Heart right ventricle (tissue), 16 donors: ENCODE measurements at regions not wholly inside any gene's neighbourhood (a gene's known extent, or its start where the extent isn't known, plus 50 kb on each side); places are given as distances from the start of the nearest gene placed in this dataset.

Experiments used
- ATAC-seq, 8 donors: fragments of 200-7000 bp; cut with Tn5 transposase; one replicate each; pipeline ENCODE4 v1.9.1; 2020; ENCODE audit warnings: mild to moderate bottlenecking in 8 of 8, moderate library complexity in 8 of 8, moderate number of reproducible peaks in 1 of 8
- DNase-seq, 2 donors: peaks; one replicate each; pipeline ENCODE4 v3.0.0-alpha.2; 2020
- H3K27ac ChIP-seq, 10 donors: fragments of 200-600 bp; sonication (generic) in 2 of 10; one replicate each; pipeline versions ENCODE4 v1.5.0 to v1.8.0; 2020 to 2022; ENCODE audit warnings: mild to moderate bottlenecking in 3 of 10
- H3K27me3 ChIP-seq, 7 donors: fragments of 200-600 bp; one replicate each; pipeline ENCODE4 v1.8.0; 2021 to 2022; ENCODE audit warnings: mild to moderate bottlenecking in 2 of 7
- H3K36me3 ChIP-seq, 9 donors: fragments of 200-600 bp; sonication (generic) in 1 of 9; one replicate each; pipeline versions ENCODE4 v1.5.0 to v1.8.0; 2020 to 2022; ENCODE audit warnings: mild to moderate bottlenecking in 2 of 9
- H3K4me1 ChIP-seq, 9 donors: fragments of 200-600 bp; sonication (generic) in 1 of 9; one replicate each; pipeline versions ENCODE4 v1.5.0 to v1.8.0; 2020 to 2022; ENCODE audit warnings: mild to moderate bottlenecking in 4 of 9
- H3K4me3 ChIP-seq, 10 donors: fragments of 200-600 bp; sonication (generic) in 2 of 10; one replicate each; pipeline versions ENCODE4 v1.5.0 to v1.8.0; 2020 to 2022; ENCODE audit warnings: mild to moderate bottlenecking in 7 of 10, moderate library complexity in 2 of 10
- H3K9me3 ChIP-seq, 11 donors: fragments of 200-600 bp in 10 of 11; sonication (generic) in 2 of 11; one replicate each; pipeline versions ENCODE4 v1.5.0 to v1.8.0; 2013 to 2022; ENCODE audit warnings: mild to moderate bottlenecking in 2 of 11, control low read depth in 1 of 11, moderate library complexity in 1 of 11
- CTCF ChIP-seq, 9 donors: fragments of 200-600 bp; sonication (generic) in 2 of 9; IDR thresholded peaks; one replicate each; pipeline versions ENCODE4 v1.5.0 to v1.8.0; 2021 to 2022; ENCODE audit warnings: antibody characterized with exemption in 9 of 9, mild to moderate bottlenecking in 5 of 9, moderate library complexity in 1 of 9
- WGBS, 2 donors: extraction: QIAGEN DNeasy Blood & Tissue Kit; methylation state at CpG; one replicate each; pipeline ENCODE4 v1.1.7; 2013; ENCODE audit warnings: inconsistent platforms in 1 of 2; 5-methylcytosine and 5-hydroxymethylcytosine counted together
- intact Hi-C, 10 donors: fragments of 100-400 bp; cut with DNase I; formaldehyde crosslinking; loops; one replicate each; pipeline versions ENCODE4 v1.11.1 to v1.14.2; 2022
- donor health status: Arrhythmogenic right ventricular cardiomyopathy.
- donor health status: ischemic (EF 13 %, LVEDD 7.1; RV severe dilation, severe dysfunction).
- donor health status: healthy with polysubstance abuse.
- donor health status: DM: no; HTN: yes; CAD: no.
- donor health status: DM: no; HTN: no; CAD: no.
- donor health status: ischemic (EF 25% LVEDD 6.9; RV normal size, moderate dysfunction).
- donor health status: ischemic (EF 25% LVEDD 5.7; RV mildly dilated, moderate dysfunction).
- donor health status: healthy.
- donor health status: DM: yes; HTN: yes; CAD: no.
- donor health status: Ischemic cardiomyopathy.
- donor health status: ischemic (EF 35%, LVEDD 5.7; RV mildly dilated, moderate dysfunction).
- donor health status: nonischemic (EF 11% LVEDD 7.7; RV severe dilation, severe dysfunction).
- donor health status: DM: yes; HTN: yes; CAD: no.
- donor health status: PGD.
- donor health status: ischemic (EF 29% LVEDD 5.4; RV normal size, mild dysfunction).
- donor health status: nonischemic (EF 23%, LVEDD 6.1; RV moderate dilation, normal function).

GRCh38 chr18:34159691-34160185, 65.0 kb downstream of the NOL4 start:
- Histone ChIP-seq H3K9me3 (peaks cover 0 to 7% (median 0%) of the 10 kb centered on the region in 11 donors), H3K4me3 (peak overlapping the region in 4 of 10 donors; percentile 31 to 38 (median 33)), H3K36me3 (no peaks in the 10 kb centered on the region), H3K27ac (no peak overlapping the region), H3K4me1 (peaks cover 0 to 10% (median 3%) of the 10 kb centered on the region in 9 donors), H3K27me3 (peaks cover 0 to 51% (median 32%) of the 10 kb centered on the region in 7 donors)
- no peak for TF ChIP-seq CTCF (IDR thresholded peaks at IDR 0.05)
- WGBS, 2 donors = 54 to 57% methylated on average over 14 of the region's 14 CpGs
- intact Hi-C loops = no loop called here
- no peak for DNase-seq
- no peak for ATAC-seq

GRCh38 chr18:34158881-34159690, 65.6 kb downstream of the NOL4 start:
- H3K4me1 ChIP-seq = peaks cover 0 to 10% (median 3%) of the 10 kb centered on the region in 9 donors
- peaks cover 0 to 6% (median 0%) of the 10 kb centered on the region in 11 donors for H3K9me3 ChIP-seq
- WGBS, 2 donors = 2% methylated on average over 47 to 54 of the region's 54 CpGs
- TF ChIP-seq CTCF (IDR thresholded peaks at IDR 0.05) = peak in 4 of 9 donors; percentile 22 to 30 (median 28)
- peak in 7 of 8 donors; percentile 25 to 47 (median 38) for ATAC-seq
- DNase-seq = peak; percentile 3 to 9
- H3K36me3 ChIP-seq = no peaks in the 10 kb centered on the region
- intact Hi-C loops = no loop called here
- H3K4me3 ChIP-seq = peak overlapping the region in 8 of 10 donors; percentile 15 to 45 (median 31)
- H3K27me3 ChIP-seq = peaks cover 0 to 51% (median 32%) of the 10 kb centered on the region in 7 donors
- no peak overlapping the region for H3K27ac ChIP-seq

GRCh38 chr18:34153711-34154110, 71.0 kb downstream of the NOL4 start:
- TF ChIP-seq CTCF (IDR thresholded peaks at IDR 0.05) = no peak
- 27 to 53% methylated on average over 1 of the region's 1 CpG for WGBS, 2 donors
- H3K4me3 ChIP-seq = peak overlapping the region in 1 of 10 donors; percentile 20

GRCh38 chr18:34131006-34131405, 93.7 kb downstream of the NOL4 start:
- no peaks in the 10 kb centered on the region for H3K4me1 ChIP-seq
- H3K9me3 ChIP-seq = peaks cover 0 to 10% (median 0%) of the 10 kb centered on the region in 11 donors
- 80 to 83% methylated on average over 1 of the region's 1 CpG for WGBS, 2 donors
- H3K27ac ChIP-seq = no peak overlapping the region
- no peaks in the 10 kb centered on the region for H3K27me3 ChIP-seq
- no peak overlapping the region for H3K4me3 ChIP-seq
- TF ChIP-seq CTCF (IDR thresholded peaks at IDR 0.05) = no peak
- DNase-seq (no peak), ATAC-seq (no peak)
- H3K36me3 ChIP-seq = no peaks in the 10 kb centered on the region
- intact Hi-C loops = loop anchor here in 1 of 10 donors (5.0 kb wide), 1 partner anchor 191 kb away; no protein-coding TSS in a partner anchor

More at GRCh38 chr18:34153711-34154110, 71.0 kb downstream of the NOL4 start:
- Histone ChIP-seq H3K36me3 (no peaks in the 10 kb centered on the region), H3K27me3 (peaks cover 0 to 27% (median 15%) of the 10 kb centered on the region in 7 donors), H3K9me3 (no peaks in the 10 kb centered on the region), H3K4me1 (peaks cover 0 to under 1% (median 0%) of the 10 kb centered on the region in 9 donors), H3K27ac (no peak overlapping the region)
- DNase-seq (no peak), ATAC-seq (no peak)
- intact Hi-C loops = no loop called here
